GM19193 (cell line): ENCODE measurements at regions not wholly inside any gene's neighbourhood (a gene's known extent, or its start where the extent isn't known, plus 50 kb on each side); places are given as distances from the start of the nearest gene placed in this dataset.

Experiments
- POLR2A ChIP-seq: IDR thresholded peaks from 4 replicates; pipeline ENCODE4 v1.6.1; 2011; ENCODE audit not compliant: insufficient read depth, insufficient read length; ENCODE audit errors: extremely low read depth

DNA sequence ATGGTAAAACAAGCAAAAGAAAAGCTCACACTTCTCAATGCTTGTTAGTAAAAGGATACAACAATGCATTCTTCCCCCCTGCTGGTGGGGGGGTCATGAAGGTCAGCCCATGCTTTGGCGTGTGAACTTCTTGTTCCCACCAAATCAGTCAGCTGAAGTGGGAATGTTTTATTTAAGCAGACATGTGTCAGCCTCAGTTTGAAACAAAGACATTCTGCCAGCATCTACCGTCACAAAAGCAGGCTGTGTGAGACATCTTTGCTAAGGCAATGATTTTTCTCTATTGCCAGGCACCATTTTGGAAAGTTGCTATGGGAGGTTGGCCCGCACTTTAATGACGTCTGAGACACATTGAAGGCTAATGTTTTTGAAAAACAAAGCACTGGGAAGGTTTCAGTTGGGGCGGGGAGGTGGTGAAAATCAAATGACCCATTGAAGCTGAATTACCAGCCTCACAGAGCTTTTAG is 206.6 kb downstream of the TLE3 start:
- no peak for TF ChIP-seq POLR2A

DNA sequence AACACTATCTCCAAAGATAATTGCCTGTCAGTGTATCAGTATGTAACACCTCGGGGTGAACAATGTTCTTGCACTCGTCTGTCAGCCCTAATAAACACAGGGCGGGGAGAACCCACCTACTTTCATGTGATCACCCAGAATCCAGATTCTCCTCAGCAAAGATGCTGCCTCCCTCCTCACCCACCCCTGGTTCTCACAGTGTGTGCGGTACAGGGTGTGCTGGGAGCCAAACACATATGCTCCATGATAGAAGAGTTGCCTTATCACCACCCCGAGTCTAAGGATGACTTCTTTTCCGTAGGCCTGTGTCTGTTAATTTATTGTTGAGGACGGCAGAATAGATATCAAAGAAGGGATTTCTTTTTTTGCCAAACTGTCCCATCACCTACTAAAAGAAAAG is 206.1 kb downstream of the TLE3 start:
- TF ChIP-seq POLR2A = no peak

DNA sequence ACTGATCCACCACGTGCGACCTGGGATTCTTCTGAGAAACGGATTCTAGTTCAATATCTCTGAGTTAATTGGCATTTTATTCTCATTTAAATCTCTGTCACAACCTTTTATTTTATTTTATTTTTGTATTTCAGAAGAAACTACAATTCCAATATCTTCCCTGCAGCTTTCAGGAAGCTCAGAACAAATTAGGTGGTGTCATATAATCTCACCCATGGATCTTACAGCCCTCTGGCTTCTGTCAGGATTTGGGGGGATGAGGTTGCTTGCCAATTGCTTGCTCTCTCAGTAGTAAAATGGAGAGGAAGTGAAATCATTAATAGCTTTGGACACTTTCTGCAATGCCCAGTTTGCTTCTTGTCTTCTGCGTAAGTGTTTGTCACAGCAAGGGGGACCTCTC is 205.4 kb downstream of the TLE3 start:
- no peak for TF ChIP-seq POLR2A

DNA sequence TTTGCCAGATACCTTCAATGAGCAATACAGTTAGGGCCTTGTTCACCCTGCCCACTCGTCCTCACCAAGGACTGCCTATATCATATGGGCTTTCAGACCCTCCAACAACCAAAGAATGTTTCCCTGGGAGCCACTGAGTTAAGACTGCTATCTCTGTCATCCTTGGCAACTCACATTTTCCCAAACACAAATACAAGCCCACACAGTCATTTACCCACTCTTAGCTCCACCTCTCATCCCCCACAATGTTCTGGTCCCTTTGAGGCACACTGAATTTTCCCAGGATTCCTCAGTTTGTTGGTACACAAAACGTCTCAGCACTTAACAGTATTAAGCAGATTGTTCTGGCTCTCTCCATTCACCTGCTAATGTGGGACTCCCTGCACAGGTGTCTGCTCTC is 204.6 kb downstream of the TLE3 start:
- no peak for TF ChIP-seq POLR2A

DNA sequence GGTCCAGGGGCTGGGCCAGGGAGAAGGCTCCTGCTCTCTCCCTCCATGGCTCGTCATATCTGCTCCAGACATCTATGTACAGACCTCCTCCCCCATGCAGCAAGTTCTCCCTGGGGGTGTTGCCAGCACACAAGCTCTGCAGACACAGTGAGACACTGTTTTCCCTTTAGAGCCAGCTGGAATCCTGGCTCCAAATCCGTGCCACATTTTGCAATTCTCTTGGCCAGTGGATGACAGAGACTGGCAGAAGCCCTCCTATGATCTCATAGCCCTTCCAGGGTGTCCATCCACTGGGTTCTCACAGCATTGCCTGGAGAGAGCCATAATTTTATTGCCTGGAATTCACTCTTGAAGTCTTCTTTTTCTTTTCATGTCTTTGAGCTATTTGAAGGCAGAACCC is 203.9 kb downstream of the TLE3 start:
- TF ChIP-seq POLR2A = no peak

DNA sequence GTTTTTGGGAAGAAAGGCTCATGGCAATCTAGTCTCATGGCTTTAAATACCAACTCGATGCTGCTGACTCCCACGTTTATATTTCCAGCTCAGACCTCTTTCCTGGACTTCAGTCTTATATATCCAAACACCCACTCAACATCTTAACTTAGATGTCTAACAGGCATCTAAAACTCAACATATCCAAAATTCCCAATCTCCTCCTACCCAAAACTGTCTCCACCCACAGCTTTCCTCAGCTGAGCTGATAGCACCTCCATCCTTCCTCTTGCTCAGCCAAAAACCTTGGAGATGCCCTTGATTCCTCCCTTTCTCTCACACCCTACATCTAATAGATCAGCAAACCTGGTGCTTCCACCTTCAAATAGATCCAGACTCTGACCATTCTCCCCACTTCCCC is 202.5 kb downstream of the TLE3 start:
- TF ChIP-seq POLR2A = no peak

DNA sequence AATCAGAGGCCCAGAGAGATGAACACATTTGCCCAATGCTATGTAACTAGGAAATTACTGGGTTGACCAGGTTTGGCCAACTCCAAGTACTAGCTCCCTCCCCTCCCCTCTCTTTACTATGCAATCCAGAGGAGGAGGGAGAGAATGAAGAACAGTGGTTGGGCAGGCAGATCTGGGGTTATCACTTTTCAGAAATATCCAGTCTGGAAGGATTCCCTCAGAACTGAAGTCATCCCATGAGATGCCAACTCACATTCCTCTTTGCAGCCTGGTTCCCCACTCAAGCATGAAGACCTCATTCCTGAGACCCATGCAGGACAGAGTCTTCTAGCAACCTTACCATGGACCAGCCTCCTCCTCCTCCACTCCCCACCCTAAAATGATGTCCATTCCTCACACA is 201.1 kb downstream of the TLE3 start:
- no peak for TF ChIP-seq POLR2A

DNA sequence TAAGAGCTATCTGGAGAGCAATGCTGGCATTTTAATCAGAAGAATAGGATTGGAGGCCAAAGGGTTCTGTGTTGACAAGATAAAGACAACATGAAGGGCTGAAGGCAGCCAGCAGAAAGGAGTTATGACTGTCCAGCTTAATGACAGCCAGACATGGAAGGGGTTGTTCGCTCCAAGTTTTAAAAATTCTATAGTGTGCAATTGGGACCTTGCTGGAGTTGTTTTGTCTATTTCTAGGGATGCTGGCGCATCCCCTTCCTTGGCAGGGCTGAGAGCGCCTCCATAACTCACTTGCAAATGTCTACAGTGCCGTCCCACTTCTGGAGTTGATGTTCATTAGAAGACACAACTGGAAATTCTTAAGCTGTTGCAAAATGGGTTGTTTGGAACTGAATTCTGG is 200.7 kb downstream of the TLE3 start:
- TF ChIP-seq POLR2A = no peak

DNA sequence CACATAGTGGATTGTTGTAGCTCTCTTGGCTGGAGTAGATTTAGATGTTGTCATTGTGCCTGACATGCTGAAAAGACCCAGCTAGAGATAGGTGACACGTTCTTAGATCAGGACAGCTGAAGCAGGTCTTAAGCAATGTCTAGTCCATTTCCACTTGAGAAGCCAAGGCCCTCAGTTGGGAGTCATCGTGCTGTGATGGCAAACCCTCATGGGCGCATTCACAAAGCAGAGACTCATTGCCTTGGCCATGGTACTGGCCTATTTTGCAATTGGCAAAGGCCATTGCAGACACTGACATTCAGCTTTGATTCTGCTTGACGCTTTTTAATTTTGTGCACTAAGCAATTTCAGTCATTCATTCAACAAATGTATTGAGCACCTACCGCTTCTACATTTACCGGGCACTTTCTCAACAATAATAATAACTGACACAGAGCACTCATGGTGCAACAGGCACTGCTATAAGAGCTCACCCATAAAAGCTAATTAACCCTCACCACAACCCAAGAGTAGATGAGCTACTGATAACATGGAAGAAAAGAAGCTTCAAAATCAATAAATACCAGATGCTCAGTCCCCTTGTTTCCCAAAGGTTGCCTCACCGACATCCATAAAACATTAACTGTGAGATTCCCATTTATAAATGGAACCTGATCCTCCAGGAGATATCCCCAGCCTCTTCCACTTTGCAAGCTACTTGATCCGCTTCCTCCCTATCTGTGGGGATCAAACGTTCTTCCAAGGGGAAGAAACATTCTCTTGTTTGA is 200.1 kb downstream of the TLE3 start:
- TF ChIP-seq POLR2A = no peak

DNA sequence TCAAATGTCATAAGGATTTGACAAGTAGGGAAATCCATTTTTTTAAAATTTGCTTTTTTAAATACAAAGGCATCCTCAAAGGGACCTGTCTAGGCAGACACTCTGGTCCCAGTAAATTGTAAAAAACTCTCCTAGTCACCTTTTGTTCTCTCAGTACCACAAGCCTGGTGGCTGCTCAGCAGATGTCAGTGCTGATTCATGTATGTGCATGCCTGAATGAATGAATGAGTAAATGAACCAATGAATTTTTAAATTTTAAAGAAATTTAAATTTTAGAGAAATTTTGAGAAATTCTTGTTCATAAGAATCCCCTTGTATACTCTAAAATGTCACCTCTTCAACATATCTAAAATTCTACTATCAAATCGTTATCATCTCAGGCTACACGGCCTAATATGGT is 199.5 kb downstream of the TLE3 start:
- TF ChIP-seq POLR2A = no peak

DNA sequence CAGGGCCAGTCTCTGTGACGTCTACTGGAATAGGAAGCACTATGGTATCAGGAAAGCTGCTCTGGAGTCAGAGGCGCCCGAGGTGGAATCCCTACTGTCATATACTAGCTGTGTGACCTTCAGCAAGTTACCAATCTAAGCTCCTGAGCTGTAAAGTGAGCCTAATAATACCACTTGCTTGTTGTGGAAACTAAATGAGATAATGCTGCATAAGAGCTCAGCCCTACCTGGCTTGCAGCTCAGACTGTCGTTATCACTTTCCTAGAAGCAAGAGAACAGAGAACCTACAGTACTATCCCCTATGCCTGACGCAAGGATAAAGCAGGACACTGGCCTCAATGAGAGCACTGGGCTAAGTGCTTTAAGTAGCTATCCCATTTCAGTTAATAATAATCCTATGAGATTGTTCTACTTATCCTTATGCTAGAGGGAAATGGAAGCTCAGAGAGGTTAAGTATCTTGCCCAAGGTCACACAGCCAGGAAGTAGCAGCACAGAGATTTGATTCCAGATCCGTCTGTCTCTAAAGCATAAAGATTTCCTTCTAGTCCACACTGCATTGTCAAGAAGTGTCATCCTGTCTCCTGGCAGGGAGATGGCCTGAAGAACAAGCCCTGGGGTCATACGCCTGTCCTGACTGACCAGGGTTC is 195.2 kb downstream of the TLE3 start:
- TF ChIP-seq POLR2A = no peak

DNA sequence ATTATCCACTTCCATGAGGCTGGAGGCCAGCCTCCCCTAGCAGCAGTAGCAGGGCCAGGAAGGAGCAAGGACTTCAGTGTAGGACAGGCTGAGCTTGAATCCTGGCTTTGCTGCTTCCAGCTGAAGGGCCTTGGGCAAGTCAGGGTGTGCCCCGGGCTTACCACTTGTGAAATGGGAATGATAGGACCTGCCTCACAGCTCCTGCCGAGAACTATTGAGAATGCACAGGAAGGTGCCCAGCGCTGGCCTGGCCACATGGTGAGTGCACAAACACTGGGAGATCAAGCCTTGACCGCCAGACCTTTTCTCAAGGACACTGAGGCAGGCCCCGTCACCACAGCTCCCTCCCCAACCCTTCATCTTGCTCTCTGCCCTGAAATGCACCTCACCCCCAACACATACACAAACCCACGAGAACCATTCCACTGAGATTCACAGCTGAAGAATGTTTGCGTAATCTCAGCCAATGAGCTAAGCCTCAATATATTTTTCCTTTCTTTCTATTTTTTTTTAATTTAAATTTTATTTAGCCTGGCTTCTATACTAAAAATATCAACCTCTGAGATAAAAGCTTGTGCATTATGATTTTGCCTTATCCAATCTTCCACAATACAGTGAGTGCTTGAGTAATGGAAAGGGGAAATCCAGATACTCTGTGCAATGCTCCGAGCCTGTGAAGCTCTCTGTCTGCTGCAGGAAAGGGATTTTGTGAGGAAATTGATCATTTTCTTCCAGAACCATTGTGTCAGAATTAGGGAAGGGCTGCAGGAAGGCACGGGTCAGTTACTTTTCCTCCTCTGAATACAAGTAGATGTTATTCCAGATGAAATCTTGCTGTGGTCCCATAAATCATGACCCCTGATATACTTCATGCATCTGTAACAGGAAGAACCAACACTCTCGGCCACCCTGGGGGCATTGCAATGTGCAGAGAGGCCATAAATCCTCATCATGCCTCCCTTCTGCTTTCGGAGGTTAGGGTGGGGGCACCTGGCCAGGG is 193.9 kb downstream of the TLE3 start:
- TF ChIP-seq POLR2A = no peak

DNA sequence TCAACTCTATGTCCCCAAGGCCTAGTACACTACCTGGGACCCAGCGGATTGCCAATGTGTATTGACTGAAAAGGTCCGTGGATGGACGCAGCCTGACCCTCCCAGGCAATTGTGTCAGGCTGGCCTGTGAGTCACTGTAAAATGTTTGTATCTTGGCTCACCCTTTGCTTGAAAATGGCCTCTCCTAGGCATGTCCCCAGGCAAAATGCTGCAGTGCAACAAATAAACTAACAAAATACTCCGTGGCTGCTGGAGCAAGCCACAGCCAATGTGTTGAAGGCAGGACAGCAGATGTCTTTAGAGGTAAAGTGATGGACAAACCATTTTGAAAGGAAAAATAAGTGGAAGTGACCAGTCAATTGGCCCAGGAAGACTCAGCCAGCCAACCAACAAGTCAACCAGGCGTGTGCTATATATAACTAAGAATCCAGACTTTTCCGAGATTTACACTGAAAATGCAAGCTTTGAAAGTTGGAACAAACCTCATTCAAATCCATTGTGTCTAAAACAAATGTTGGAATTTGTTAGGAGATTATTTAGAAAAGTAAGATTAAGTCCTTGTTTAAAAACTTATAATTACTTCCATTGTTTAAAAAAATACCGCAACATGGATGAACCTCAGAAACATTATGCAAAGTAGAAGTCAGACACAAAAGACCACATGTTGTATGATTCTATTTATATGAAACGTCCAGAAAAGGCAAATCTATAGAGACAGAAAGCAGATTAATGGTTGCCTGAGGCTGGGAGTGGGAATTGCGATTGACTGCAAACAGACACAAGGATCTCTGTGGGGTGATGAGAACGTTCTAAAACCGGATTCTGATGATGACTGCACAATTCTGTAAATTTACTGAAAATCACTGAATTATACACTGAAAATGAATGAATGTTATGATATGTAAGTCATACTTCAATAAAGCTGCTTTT is 191.2 kb downstream of the TLE3 start:
- TF ChIP-seq POLR2A = no peak

DNA sequence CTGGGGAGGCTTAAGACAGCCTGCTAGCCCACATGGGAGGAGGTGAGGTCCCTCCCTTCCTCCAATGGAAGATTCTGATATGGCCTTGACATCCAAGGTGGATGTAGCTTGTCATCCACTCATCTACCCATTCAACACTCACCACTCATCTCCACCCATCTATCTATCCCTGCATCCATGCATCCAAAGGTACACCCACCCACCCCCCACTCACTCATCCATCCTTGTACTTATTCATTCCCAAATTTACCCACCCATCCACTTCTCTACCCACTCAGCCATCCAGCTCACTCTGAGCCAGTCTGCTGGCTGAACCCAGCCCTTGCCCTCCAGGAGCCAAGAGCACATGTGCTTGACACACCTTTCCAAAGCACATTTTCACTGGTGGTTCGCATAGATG is 189.7 kb downstream of the TLE3 start:
- no peak for TF ChIP-seq POLR2A

DNA sequence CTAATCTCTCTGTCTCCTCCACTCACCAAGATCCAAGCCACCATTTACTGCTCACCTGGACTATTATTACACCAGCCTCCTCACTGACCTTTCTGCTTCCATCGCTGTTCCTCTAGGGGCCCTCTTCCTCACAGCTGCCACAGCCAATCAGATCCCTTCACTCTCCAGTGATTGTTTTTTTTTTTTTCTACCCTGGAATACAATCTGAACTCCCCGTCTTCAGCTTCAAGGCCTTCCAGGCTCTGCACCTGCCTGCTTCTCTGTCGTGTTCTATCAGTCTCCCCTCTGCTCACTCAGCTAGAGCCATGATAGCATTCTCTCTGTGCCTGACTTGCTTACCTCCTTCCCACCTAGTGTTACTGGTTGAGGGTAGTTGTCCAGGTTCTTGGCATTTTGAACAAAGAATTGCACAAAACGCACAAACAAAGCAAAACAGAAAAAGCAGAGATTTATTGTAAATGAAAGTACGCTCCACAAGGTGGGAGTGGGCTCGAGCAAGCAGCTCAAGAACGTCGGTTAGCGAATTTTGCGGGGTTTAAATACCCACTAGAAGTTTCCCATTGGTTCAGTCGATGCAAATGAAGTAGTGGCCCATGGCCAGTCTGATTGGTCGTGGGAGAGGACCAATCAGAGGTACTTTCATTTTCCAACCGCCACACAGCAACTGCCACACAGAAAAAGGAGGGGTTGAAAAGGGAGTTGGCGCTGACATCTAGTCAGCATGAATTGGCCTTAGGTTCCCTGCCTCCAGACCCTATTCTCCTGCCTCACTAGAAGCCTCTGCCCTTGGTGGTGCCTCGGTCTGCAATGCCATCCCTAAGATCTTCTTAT is 188.9 kb downstream of the TLE3 start:
- no peak for TF ChIP-seq POLR2A
